Sigmoid colon (tissue), 6 donors: ENCODE measurements at regions not wholly inside any gene's neighbourhood (a gene's known extent, or its start where the extent isn't known, plus 50 kb on each side); places are given as distances from the start of the nearest gene placed in this dataset.

ENCODE experiments used
- DNase-seq: peaks from one replicate; pipeline ENCODE4 v3.0.0-alpha.2; 2019
- H3K27ac ChIP-seq, 4 donors: fragments of 200-600 bp; sonication (generic); one replicate each; pipeline ENCODE4 v1.5.1; 2016 to 2019; ENCODE audit warnings: mild to moderate bottlenecking in 1 of 4
- H3K27me3 ChIP-seq, 3 donors: fragments of 200-600 bp; sonication (generic); one replicate each; pipeline ENCODE4 v1.5.1; 2019; ENCODE audit warnings: mild to moderate bottlenecking in 1 of 3
- H3K36me3 ChIP-seq, 4 donors: fragments of 200-600 bp; sonication (generic); one replicate each; pipeline ENCODE4 v1.5.1; 2016 to 2019
- H3K4me1 ChIP-seq, 4 donors: fragments of 200-600 bp; sonication (generic); one replicate each; pipeline ENCODE4 v1.5.1; 2017 to 2019
- H3K4me3 ChIP-seq, 4 donors: fragments of 200-600 bp; sonication (generic); one replicate each; pipeline ENCODE4 v1.5.1; 2017 to 2019; ENCODE audit warnings: mild to moderate bottlenecking in 2 of 4, moderate library complexity in 1 of 4
- H3K9me3 ChIP-seq, 4 donors: fragments of 200-600 bp in 3 of 4; sonication (generic) in 3 of 4; one replicate each; pipeline versions ENCODE4 v1.5.1 to v1.6.1; 2013 to 2019
- EP300 ChIP-seq, 4 donors: sonication (generic); formaldehyde crosslinking; IDR thresholded peaks; one replicate each; pipeline ENCODE4 v1.6.1; 2017; ENCODE audit warnings: antibody characterized with exemption in 4 of 4
- POLR2A ChIP-seq, 2 donors: fragments of 450-650 bp; IDR thresholded peaks; one replicate each; pipeline ENCODE4 v1.6.1; 2016; ENCODE audit warnings: antibody characterized with exemption in 2 of 2, mild to moderate bottlenecking in 2 of 2, moderate library complexity in 2 of 2
- POLR2AphosphoS5 ChIP-seq, 4 donors: sonication (generic); formaldehyde crosslinking; IDR thresholded peaks; one replicate each; pipeline ENCODE4 v1.6.1; 2017; ENCODE audit warnings: antibody characterized with exemption in 4 of 4
- WGBS, 2 donors: extraction: QIAGEN DNeasy Blood & Tissue Kit; methylation state at CpG; one replicate each; pipeline ENCODE4 v1.1.7; 2013; 5-methylcytosine and 5-hydroxymethylcytosine counted together
- intact Hi-C: fragments of 100-400 bp; cut with DNase I; formaldehyde crosslinking; loops from one replicate; pipeline ENCODE4 v1.15.1; 2023
- TF ChIP-seq, protein P1 (sequence below), 4 experiments: fragments of 450-650 bp in 3 of 4; fragments of 200-600 bp in 1 of 4; IDR thresholded peaks; one replicate each; pipeline ENCODE4 v1.5.1; 2016 to 2019; ENCODE audit warnings: antibody characterized with exemption in 4 of 4, mild to moderate bottlenecking in 3 of 4, moderate library complexity in 2 of 4
- donor health status: healthy with polysubstance abuse.
- donor health status: healthy.

DNA sequence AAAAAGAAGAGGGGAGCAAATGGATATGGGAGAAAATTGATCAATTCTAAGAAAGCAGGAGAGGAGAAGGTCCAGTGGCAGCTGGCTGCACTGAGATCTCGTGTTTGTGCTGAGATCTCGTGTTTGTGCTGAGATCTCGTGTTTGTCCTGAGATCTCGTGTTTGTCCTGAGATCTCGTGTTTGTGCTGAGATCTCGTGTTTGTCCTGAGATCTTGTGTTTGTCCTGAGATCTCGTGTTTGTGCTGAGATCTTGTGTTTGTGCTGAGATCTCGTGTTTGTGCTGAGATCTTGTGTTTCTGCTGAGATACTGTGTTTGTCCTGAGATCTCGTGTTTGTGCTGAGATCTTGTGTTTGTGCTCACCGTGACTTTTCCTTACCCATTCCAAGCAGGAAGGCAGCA is 254.4 kb downstream of the BCL2 start:
- intact Hi-C loops: no loop called here
- no peak for DNase-seq
- no peak overlapping the region for H3K27ac ChIP-seq
- H3K4me1 ChIP-seq: peaks cover 0 to 3% (median 0%) of the 10 kb centered on the region in 4 donors
- H3K4me3 ChIP-seq: no peak overlapping the region
- no peak for TF ChIP-seq EP300 (IDR thresholded peaks at IDR 0.05)
- no peak for TF ChIP-seq POLR2AphosphoS5 (IDR thresholded peaks at IDR 0.05)
- no peak for TF ChIP-seq POLR2A (IDR thresholded peaks at IDR 0.05)
- TF ChIP-seq, protein P1, sequence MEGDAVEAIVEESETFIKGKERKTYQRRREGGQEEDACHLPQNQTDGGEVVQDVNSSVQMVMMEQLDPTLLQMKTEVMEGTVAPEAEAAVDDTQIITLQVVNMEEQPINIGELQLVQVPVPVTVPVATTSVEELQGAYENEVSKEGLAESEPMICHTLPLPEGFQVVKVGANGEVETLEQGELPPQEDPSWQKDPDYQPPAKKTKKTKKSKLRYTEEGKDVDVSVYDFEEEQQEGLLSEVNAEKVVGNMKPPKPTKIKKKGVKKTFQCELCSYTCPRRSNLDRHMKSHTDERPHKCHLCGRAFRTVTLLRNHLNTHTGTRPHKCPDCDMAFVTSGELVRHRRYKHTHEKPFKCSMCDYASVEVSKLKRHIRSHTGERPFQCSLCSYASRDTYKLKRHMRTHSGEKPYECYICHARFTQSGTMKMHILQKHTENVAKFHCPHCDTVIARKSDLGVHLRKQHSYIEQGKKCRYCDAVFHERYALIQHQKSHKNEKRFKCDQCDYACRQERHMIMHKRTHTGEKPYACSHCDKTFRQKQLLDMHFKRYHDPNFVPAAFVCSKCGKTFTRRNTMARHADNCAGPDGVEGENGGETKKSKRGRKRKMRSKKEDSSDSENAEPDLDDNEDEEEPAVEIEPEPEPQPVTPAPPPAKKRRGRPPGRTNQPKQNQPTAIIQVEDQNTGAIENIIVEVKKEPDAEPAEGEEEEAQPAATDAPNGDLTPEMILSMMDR (IDR thresholded peaks at IDR 0.05): no peak
- WGBS, 2 donors: 89 to 92% methylated on average over 10 of the region's 10 CpGs
- H3K27me3 ChIP-seq: peaks cover 0 to 2% (median 0%) of the 10 kb centered on the region in 3 donors
- H3K9me3 ChIP-seq: no peaks in the 10 kb centered on the region
- H3K36me3 ChIP-seq: no peaks in the 10 kb centered on the region

DNA sequence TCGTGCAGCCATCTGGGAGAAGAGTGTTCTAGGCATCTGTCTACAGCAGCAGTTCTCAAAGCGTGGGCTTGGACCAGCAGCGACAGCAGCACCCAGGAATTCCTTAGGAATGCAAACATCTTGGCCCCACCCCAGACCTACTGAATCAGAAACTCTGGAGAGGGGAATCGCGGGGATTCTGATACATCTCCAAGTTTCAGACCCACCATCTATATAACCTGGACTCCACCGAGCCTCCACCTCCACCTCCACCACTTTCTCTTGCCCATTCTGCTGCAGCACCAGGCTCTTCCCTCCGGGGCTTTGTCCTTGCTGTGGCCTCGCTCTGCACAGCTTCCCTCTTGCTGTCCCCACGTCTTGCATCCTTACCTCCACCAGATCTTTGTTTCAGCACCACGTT is 256.4 kb downstream of the BCL2 start:
- WGBS, 2 donors: 85 to 87% methylated on average over 10 of the region's 10 CpGs
- DNase-seq: no peak
- H3K27me3 ChIP-seq: peaks cover 0 to 2% (median 0%) of the 10 kb centered on the region in 3 donors
- peaks cover 0 to 12% (median 9%) of the 10 kb centered on the region in 4 donors for H3K4me1 ChIP-seq
- no peak overlapping the region for H3K4me3 ChIP-seq
- no peak overlapping the region for H3K27ac ChIP-seq
- H3K36me3 ChIP-seq: no peaks in the 10 kb centered on the region
- H3K9me3 ChIP-seq: no peaks in the 10 kb centered on the region
- TF ChIP-seq POLR2AphosphoS5 (IDR thresholded peaks at IDR 0.05): no peak
- TF ChIP-seq EP300 (IDR thresholded peaks at IDR 0.05): no peak
- TF ChIP-seq POLR2A (IDR thresholded peaks at IDR 0.05): no peak
- TF ChIP-seq, protein P1 (IDR thresholded peaks at IDR 0.05): no peak
- intact Hi-C loops: no loop called here

DNA sequence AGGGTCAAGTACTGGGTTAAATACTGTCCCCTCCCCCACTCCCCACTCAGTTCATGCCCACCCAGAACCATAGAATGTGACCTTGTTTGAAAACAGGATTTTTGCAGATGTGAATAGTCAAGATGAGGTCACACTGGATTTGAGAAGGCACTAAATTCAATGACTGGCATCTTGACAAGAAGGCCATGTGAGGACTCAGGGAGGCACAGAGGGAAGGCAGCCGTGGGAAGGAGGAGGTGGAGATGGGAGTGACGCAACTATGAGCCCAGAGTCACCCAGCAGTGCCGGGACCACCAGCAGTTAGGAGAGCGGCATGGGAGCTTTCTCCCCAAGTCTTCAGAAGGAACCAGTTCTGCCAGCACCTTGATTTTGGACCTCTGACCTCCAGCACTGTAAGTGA is 257.3 kb downstream of the BCL2 start:
- intact Hi-C loops: no loop called here
- DNase-seq: no peak
- no peaks in the 10 kb centered on the region for H3K36me3 ChIP-seq
- TF ChIP-seq, protein P1 (IDR thresholded peaks at IDR 0.05): no peak
- TF ChIP-seq POLR2AphosphoS5 (IDR thresholded peaks at IDR 0.05) (no peak), POLR2A (IDR thresholded peaks at IDR 0.05) (no peak), EP300 (IDR thresholded peaks at IDR 0.05) (no peak)
- H3K27me3 ChIP-seq: peaks cover 0 to 2% (median 0%) of the 10 kb centered on the region in 3 donors
- peaks cover 0 to 13% (median 10%) of the 10 kb centered on the region in 4 donors for H3K4me1 ChIP-seq
- no peaks in the 10 kb centered on the region for H3K9me3 ChIP-seq
- 88% methylated on average over 4 of the region's 4 CpGs for WGBS, 2 donors
- no peak overlapping the region for H3K27ac ChIP-seq
- no peak overlapping the region for H3K4me3 ChIP-seq

DNA sequence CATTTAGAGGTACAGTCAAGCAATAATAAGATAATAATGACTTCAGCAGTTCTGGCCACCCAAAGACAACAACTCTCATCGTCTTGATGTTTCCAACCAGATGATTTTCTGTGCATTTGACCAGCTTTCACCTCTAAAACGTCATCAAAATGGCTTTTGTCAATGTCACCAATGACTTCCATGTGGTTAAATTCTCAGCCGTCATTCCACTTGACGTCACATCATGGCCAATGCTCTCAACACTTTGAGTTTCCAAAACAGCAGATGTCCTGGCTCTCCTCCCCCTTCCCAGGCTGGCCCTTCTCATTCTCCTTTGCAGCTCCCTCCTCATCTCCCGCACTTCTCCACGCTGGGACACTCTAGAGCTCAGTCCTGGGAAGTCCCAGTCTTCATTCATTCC is 258.3 kb downstream of the BCL2 start:
- WGBS, 2 donors: 87 to 92% methylated on average over 6 of the region's 6 CpGs
- Histone ChIP-seq H3K27me3 (peaks cover 0 to 2% (median 0%) of the 10 kb centered on the region in 3 donors), H3K36me3 (no peaks in the 10 kb centered on the region), H3K4me3 (no peak overlapping the region), H3K4me1 (peaks cover 0 to 13% (median 10%) of the 10 kb centered on the region in 4 donors), H3K9me3 (no peaks in the 10 kb centered on the region), H3K27ac (no peak overlapping the region)
- no peak for TF ChIP-seq POLR2AphosphoS5 (IDR thresholded peaks at IDR 0.05)
- no peak for TF ChIP-seq POLR2A (IDR thresholded peaks at IDR 0.05)
- TF ChIP-seq, protein P1 (IDR thresholded peaks at IDR 0.05): no peak
- TF ChIP-seq EP300 (IDR thresholded peaks at IDR 0.05): no peak
- DNase-seq: no peak
- intact Hi-C loops: no loop called here

DNA sequence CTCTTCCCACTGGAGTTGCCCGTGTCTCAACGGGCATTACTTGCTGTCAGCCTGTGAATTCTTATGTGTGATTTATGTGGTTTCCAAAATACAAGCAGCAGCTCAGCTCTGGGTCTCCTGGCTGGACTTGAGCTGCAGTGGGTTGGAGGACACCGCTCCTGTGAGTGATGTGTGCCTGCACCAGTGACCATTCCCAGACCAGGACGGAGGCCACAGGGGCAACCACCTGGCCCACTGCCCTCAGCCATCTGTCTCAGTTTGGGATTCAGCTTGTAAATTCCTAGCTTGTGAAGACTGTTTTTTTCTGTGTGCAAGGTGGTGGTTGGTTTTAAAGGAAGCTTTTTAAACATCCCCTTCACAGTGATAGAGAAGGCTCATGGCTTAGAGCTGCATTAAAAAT is 261.0 kb downstream of the BCL2 start:
- no peak overlapping the region for H3K4me3 ChIP-seq
- no peak overlapping the region for H3K27ac ChIP-seq
- TF ChIP-seq POLR2AphosphoS5 (IDR thresholded peaks at IDR 0.05): no peak
- TF ChIP-seq POLR2A (IDR thresholded peaks at IDR 0.05): no peak
- no peak for TF ChIP-seq EP300 (IDR thresholded peaks at IDR 0.05)
- TF ChIP-seq, protein P1 (IDR thresholded peaks at IDR 0.05): no peak
- no peak for DNase-seq
- H3K36me3 ChIP-seq: no peaks in the 10 kb centered on the region
- H3K9me3 ChIP-seq: no peaks in the 10 kb centered on the region
- H3K4me1 ChIP-seq: peaks cover 0 to 22% (median 13%) of the 10 kb centered on the region in 4 donors
- peaks cover 0 to 2% (median 0%) of the 10 kb centered on the region in 3 donors for H3K27me3 ChIP-seq
- 64 to 76% methylated on average over 4 of the region's 4 CpGs for WGBS, 2 donors
- intact Hi-C loops: no loop called here
